ENCODE measurements at regions not wholly inside any gene's neighbourhood (a gene's known extent, or its start where the extent isn't known, plus 50 kb on each side); places are given as distances from the start of the nearest gene placed in this dataset.

- no peak for DNase-seq
Observed at GRCh38 chr5:4204276-4205141, 608.9 kb downstream of the IRX1 start.

DNA sequence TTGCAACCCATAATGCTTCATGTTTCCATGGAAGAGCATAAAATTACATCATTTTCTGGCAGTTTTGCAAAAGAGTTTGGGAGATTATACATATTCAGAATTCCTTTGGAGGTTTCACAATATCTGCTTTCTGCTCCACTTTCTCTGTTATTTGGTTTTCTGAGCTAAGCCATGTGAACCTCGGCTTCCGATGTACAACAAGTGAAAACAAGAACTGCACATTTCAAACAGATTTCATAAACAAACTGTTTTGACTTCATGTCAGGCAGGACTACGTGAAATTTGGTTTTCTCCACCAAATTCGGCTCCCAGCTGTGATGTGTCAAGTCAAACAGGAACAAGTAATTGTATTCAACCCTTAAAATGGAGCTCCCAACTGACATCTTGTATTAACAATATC is 609.8 kb downstream of the IRX1 start:
- DNase-seq = no peak

DNA sequence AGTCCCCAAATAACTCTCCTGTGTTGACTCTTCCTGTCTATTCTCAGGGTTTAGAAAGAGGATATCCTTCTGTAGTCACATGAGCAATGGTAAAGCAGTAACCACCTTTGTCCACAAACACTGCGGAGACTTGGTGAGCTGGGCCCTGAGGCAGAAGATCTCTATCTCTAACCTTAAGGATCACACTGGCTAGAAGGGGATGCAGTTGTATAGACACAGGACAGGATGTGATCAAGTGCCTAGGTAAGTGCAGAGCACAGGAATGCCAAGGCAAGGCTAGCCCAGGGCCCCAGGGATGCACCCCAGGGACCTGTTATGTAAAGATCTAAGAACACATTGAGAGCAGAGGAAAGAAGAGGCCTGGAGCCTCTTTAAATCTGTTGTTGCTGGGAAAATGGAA is 610.5 kb downstream of the IRX1 start:
- DNase-seq = no peak

- no peak for DNase-seq
Observed at GRCh38 chr5:4207486-4207885, 611.9 kb downstream of the IRX1 start.

DNA sequence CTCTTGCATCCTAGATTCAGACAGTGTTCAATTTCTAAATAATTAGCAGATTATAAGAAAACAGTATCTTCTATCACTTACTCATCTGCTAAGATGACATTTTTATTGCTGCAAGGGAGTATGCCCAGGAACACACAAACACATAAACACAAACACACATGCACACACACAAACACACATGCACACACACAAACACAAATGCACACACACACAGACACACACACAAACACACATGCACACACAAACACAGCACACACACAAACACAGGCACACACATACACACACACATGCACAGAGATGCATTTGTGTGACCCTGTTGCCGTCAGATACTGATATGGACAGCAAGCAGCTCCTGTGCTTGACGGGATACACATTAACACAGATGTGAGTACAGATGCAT is 612.9 kb downstream of the IRX1 start:
- DNase-seq = no peak

GRCh38 chr5:4208996-4209395 is 613.4 kb downstream of the IRX1 start:
- DNase-seq = no peak

GRCh38 chr5:4212071-4212739 is 616.6 kb downstream of the IRX1 start:
- no peak for DNase-seq

- no peak for DNase-seq
Observed at GRCh38 chr5:4212981-4213819, 617.6 kb downstream of the IRX1 start.

- DNase-seq = no peak
Observed at GRCh38 chr5:4215143-4215542, 619.5 kb downstream of the IRX1 start.

DNA sequence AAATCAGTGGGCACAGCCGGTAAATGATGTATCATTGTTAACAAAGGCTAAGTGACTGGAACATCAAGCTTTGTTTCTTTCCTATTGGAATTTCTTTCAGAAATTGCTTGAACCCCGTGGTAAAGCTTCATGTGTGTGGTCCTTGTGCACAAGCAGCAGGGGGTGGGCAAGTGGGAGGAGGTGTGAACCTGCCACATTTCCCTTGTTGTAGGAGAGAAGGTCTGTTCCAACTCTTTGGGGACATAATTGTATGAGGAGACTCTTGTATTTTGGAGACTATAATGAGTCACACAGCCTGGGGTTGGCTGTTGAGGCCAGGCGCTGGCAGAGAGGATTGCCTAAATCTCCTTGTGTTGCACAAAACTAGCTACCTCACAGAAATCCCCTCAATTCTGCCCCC is 620.5 kb downstream of the IRX1 start:
- no peak for DNase-seq

GRCh38 chr5:4220016-4220415 is 624.4 kb downstream of the IRX1 start:
- no peak for DNase-seq

- DNase-seq = no peak
Observed at GRCh38 chr5:4221048-4221447, 625.4 kb downstream of the IRX1 start.

DNA sequence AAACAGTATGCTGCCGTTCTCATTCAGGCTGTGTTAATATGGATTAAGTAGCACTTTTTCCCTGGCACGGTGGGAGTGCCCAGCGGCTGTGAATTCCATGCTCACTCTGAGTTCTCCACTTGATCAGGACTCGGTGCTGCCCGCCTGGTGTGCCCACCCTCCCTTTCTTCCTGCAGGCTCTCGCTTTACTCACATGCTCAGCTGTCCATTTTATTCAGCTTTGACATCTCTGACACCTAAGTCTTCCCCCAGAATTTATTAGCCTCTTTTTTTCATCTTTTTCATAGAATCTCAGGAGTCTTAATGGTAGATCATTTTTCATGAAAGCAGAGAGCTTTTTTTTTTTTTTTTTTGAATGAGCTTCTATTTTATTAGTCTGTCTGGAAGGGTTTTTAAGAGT is 626.5 kb downstream of the IRX1 start:
- DNase-seq = no peak

DNA sequence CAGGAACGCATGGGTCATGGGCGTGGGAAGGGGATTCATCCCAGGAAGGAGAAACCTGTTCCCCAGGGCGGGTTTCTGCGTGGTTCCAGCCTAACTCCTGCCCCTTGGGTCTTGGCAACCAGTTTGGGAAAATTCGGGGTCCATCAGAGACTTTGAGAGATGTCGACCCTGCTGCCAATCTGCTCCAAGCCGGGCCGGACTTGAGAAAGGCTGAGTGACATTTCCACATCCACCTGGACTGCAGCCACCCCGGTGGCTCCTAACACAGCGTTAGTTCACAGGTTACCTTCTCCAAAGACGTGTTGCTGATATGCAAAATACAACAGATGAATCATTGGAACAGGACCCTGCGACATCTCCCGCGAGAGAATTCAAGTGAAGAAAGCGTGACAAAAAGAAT is 627.2 kb downstream of the IRX1 start:
- no peak for DNase-seq

DNA sequence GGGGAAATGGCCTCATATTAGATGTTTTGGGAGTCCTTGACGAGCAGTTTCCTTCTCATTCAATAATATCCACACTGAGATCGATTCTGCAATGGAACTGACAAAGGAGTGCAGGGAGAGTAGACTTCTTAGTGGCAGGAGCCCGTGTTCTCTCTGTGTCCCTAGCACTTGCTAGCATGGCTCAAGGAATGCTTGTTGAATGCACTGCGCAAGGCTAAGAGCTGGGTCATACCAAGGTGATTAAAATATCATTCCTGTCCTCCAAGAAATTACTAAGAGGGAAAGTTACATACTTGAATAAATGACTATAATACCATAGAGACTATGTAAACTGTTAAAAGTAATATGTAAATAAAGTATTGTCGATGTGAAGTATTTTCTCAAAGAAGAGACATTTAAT is 630.1 kb downstream of the IRX1 start:
- DNase-seq = no peak

DNA sequence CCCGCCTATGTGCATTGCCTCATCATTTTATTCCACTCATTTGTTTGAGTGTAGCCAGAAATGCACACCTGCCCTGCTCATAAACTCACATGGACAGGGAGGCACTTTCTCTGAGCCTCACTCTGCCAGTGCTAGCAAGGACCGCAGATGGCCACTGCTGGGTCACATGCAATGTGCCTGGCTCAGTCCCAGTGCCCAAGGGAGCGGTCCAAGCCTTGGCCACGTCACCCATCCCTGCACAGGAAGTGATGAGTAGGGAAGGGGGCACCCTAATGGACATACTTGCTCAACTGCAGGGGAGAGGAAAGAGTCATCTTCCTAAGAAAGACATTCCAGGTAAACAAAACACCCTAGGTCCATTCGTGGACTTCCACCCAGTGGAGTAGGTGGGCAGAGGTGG is 630.9 kb downstream of the IRX1 start:
- no peak for DNase-seq

DNA sequence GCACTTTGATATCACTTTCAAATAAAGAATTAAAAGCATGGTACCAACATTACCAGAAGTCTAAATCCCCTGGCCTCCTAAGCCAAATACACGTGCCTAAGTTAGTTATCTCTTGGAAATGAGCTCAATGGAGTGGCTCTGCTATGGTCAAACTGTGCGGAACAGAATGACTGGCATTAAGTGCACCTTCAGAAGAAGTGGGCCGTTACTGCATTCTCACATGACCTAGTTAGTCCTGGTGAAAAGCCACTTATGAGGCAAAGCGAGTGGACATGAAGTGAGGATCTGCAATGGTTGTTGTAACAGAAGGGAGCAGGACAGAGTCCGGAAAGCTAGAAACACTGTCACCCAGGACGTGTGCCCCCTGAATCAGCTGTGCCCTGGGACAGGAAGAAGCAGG is 633.1 kb downstream of the IRX1 start:
- no peak for DNase-seq

DNA sequence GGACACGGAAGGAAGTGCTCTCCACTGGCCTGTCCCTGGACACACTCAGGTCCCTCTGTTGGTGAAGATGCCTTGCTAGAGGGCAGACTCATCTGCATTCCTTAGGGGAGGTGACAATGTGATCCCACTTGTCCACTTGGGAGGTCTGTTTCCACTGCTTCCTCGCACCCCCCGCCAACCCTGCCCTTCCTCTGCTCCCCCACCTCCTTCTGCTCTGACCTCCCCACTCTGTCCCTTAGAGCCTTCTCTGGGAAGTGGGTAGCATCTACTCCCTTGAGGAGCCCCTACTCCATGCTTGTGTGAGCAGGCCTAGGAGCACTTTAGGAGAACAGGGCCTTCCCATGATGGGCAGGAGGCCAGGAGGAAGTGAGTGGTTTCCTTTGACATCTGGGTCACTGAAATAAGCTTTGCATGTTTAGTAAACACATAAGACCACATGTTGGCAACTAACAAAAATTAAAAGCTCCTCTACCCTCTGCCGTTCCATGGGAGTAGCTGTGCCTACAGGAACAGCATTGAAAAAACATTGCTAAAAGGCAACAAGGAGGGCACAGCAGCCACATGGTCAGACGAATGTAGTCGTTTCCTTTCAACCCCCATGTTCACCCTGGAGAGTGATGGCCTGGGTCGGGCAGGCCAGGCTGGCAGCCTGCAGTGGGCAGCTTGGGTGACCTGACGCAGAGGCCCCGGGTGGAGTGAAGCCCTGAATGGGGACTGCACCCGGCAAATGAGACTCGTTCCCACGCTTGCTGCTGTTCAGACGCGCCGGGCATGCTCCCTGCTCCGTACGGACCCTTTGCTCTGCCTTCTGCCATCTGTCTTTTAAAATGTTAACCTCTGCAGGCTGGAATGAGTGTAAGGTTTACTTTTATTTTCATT is 634.0 kb downstream of the IRX1 start:
- DNase-seq = no peak

DNA sequence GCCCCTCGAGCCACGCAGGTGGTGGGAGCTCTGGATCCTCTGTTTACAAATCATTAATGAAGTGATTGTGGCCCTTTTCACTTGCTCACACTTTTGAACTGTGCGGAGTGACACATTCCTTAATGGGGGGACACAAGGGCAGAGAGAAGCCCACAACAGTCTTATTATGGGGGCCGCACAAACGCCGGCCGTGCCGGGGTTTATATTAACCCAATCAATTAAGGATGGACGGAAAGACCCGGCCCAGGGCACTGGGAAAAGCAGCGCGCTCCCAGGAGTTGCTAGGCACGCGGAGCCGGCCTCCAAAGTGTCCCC is 634.8 kb downstream of the IRX1 start:
- no peak for DNase-seq

GRCh38 chr5:4230786-4231641 is 635.4 kb downstream of the IRX1 start:
- DNase-seq = no peak

- no peak for DNase-seq
Observed at GRCh38 chr5:4232084-4232483, 636.5 kb downstream of the IRX1 start.

- no peak for DNase-seq
Observed at GRCh38 chr5:4233671-4234070, 638.0 kb downstream of the IRX1 start.

Measured in activated CD4-positive, CD25-positive, alpha-beta regulatory T cell (primary cell).